ENCODE measurements at regions not wholly inside any gene's neighbourhood (a gene's known extent, or its start where the extent isn't known, plus 50 kb on each side); places are given as distances from the start of the nearest gene placed in this dataset.

DNA sequence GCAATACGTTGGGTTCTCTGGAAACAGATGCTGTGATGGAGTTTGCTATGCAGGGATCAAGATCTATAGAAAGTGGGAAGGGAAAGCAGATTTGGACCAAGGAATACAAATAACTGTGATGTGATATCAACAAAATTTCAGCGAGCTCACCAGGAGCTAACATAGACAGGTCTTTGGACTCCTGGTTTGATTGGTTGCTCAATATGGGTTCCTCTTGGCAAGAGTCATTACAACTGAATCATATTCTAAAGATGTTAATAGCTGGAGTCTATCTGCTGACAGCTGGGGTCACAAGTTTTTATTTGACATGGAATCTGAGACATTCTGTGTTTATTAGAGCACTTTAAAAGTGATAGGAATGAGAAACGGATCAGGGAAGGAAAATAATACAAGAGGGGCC lies 637.6 kb upstream of the GNPDA2 start (continued):
- TF ChIP-seq, protein P1, sequence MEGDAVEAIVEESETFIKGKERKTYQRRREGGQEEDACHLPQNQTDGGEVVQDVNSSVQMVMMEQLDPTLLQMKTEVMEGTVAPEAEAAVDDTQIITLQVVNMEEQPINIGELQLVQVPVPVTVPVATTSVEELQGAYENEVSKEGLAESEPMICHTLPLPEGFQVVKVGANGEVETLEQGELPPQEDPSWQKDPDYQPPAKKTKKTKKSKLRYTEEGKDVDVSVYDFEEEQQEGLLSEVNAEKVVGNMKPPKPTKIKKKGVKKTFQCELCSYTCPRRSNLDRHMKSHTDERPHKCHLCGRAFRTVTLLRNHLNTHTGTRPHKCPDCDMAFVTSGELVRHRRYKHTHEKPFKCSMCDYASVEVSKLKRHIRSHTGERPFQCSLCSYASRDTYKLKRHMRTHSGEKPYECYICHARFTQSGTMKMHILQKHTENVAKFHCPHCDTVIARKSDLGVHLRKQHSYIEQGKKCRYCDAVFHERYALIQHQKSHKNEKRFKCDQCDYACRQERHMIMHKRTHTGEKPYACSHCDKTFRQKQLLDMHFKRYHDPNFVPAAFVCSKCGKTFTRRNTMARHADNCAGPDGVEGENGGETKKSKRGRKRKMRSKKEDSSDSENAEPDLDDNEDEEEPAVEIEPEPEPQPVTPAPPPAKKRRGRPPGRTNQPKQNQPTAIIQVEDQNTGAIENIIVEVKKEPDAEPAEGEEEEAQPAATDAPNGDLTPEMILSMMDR (IDR thresholded peaks at IDR 0.05; ENCODE audit: low read depth, low read length, missing input control) = no peak
- TF ChIP-seq, protein P2, sequence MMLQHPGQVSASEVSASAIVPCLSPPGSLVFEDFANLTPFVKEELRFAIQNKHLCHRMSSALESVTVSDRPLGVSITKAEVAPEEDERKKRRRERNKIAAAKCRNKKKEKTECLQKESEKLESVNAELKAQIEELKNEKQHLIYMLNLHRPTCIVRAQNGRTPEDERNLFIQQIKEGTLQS (IDR thresholded peaks at IDR 0.05) = no peak
- TF ChIP-seq, protein P3, sequence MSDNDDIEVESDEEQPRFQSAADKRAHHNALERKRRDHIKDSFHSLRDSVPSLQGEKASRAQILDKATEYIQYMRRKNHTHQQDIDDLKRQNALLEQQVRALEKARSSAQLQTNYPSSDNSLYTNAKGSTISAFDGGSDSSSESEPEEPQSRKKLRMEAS (IDR thresholded peaks at IDR 0.05) = no peak
- TF ChIP-seq EGR1 (IDR thresholded peaks at IDR 0.05; ENCODE audit: low read depth in 2 of 2) (no peak), RAD21 (IDR thresholded peaks at IDR 0.05) (no peak), YY1 (IDR thresholded peaks at IDR 0.05) (no peak), HNF4G (IDR thresholded peaks at IDR 0.05) (no peak), FOXA1 (IDR thresholded peaks at IDR 0.05) (no peak)

DNA sequence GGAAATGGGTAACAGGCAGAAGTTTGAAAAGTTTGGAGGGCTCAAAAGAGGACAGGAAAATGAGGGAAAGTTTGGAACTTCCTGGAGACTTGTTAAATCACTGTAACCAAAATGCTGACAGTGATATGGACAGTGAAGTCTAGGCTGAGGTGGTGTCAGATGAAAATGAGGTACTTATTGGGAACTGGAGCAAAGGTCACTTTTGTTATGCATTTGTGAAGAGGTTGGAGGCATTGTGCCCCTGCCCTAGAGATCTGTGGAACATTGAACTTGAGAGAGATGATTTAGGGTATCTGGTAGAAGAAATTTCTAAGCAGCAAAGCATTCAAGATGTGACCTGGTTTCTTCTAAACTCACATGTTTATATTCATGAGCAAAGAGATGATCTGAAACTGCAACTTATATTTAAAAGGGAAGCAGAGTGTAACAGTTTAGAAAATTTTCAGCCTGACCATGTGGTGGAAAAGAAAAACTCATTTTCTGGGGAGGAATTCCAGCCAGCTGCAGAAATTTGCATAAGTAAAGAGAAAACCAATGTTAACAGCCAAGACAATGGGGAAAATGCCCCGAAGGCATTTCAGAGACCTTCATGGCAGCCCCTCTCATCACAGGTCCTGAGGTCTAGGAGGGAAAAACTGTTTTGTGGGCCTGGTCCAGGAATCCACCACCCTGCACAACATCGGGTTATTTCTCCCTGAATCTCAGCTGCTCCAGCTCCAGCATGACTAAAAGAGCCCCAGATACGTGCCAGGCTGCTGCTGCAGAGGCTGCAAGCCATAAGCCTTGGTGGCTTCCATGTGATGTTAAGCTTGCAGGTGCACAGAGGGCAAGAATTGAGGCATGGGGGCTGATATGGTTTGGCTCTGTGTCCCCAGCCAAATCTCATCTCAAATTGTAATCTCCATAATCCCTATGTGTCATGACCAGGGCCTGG lies 632.5 kb upstream of the GNPDA2 start:
- Histone ChIP-seq H3K36me3 (ENCODE audit: control insufficient read depth in 4 of 4, insufficient read depth in 3 of 4, low read depth in 1 of 4, low read length in 3 of 4) (no peaks in the 10 kb centered on the region), H3K27ac (ENCODE audit: low read depth in 1 of 2, low read length in 2 of 2) (no peak overlapping the region), H3K27me3 (ENCODE audit: control insufficient read depth in 4 of 4, insufficient read depth in 4 of 4, low read length in 3 of 4) (no peaks in the 10 kb centered on the region), H3K4me1 (ENCODE audit: control insufficient read depth in 4 of 4, insufficient read depth in 4 of 4, low read length in 3 of 4) (no peaks in the 10 kb centered on the region), H3K9ac (ENCODE audit: low read depth in 1 of 2, low read length in 2 of 2) (no peak overlapping the region), H3K4me3 (ENCODE audit: low read depth in 1 of 3, low read length in 3 of 3) (no peak overlapping the region), H3K9me3 (ENCODE audit: control insufficient read depth in 4 of 4, low read length in 3 of 4) (peaks cover 0 to 2% (median 0%) of the 10 kb centered on the region in 4 donors)
- no peak for DNase-seq (ENCODE audit: low spot score)
- 48% methylated on average over 3 of the region's 3 CpGs for WGBS
- no peak for TF ChIP-seq JUND (IDR thresholded peaks at IDR 0.05)
- no peak for TF ChIP-seq YY1 (IDR thresholded peaks at IDR 0.05)
- no peak for TF ChIP-seq TAF1 (conservative IDR thresholded peaks at IDR 0.05)
- no peak for TF ChIP-seq GABPA (IDR thresholded peaks at IDR 0.05 in 1 of 2, conservative IDR thresholded peaks at IDR 0.05 in 1 of 2)
- no peak for TF ChIP-seq FOXA1 (IDR thresholded peaks at IDR 0.05)
- no peak for TF ChIP-seq RAD21 (IDR thresholded peaks at IDR 0.05)
- TF ChIP-seq, protein P2 (IDR thresholded peaks at IDR 0.05) = no peak
- TF ChIP-seq HNF4A (conservative IDR thresholded peaks at IDR 0.05) = no peak
- TF ChIP-seq, protein P4, sequence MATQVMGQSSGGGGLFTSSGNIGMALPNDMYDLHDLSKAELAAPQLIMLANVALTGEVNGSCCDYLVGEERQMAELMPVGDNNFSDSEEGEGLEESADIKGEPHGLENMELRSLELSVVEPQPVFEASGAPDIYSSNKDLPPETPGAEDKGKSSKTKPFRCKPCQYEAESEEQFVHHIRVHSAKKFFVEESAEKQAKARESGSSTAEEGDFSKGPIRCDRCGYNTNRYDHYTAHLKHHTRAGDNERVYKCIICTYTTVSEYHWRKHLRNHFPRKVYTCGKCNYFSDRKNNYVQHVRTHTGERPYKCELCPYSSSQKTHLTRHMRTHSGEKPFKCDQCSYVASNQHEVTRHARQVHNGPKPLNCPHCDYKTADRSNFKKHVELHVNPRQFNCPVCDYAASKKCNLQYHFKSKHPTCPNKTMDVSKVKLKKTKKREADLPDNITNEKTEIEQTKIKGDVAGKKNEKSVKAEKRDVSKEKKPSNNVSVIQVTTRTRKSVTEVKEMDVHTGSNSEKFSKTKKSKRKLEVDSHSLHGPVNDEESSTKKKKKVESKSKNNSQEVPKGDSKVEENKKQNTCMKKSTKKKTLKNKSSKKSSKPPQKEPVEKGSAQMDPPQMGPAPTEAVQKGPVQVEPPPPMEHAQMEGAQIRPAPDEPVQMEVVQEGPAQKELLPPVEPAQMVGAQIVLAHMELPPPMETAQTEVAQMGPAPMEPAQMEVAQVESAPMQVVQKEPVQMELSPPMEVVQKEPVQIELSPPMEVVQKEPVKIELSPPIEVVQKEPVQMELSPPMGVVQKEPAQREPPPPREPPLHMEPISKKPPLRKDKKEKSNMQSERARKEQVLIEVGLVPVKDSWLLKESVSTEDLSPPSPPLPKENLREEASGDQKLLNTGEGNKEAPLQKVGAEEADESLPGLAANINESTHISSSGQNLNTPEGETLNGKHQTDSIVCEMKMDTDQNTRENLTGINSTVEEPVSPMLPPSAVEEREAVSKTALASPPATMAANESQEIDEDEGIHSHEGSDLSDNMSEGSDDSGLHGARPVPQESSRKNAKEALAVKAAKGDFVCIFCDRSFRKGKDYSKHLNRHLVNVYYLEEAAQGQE (IDR thresholded peaks at IDR 0.05) = no peak
- TF ChIP-seq FOXA2 (IDR thresholded peaks at IDR 0.05) = no peak
- TF ChIP-seq NR2F2 (IDR thresholded peaks at IDR 0.05) = no peak
- no peak for TF ChIP-seq RXRA (IDR thresholded peaks at IDR 0.05)
- TF ChIP-seq EGR1 (IDR thresholded peaks at IDR 0.05; ENCODE audit: low read depth in 2 of 2) = no peak
- TF ChIP-seq HNF4G (IDR thresholded peaks at IDR 0.05) = no peak

Data from liver (tissue), 8 donors.